ENCODE measurements at regions not wholly inside any gene's neighbourhood (a gene's known extent, or its start where the extent isn't known, plus 50 kb on each side); places are given as distances from the start of the nearest gene placed in this dataset.

GRCh38 chr20:52760791-52761190 lies 211.4 kb upstream of the TSHZ2 start:
- no peak; the same call in 1 of the 2 replicates for TF ChIP-seq CTCF (IDR thresholded peaks at IDR 0.05; ENCODE audit: low read length)
- no peak for TF ChIP-seq EZH2phosphoT487 (IDR thresholded peaks at IDR 0.05; ENCODE audit: low read length)
- TF ChIP-seq EZH2 (optimal IDR thresholded peaks at IDR 0.05; ENCODE audit: low read depth, low read length): no peak

Measured in MM.1S (cell line).